ENCODE measurements at regions not wholly inside any gene's neighbourhood (a gene's known extent, or its start where the extent isn't known, plus 50 kb on each side); places are given as distances from the start of the nearest gene placed in this dataset.

DNA sequence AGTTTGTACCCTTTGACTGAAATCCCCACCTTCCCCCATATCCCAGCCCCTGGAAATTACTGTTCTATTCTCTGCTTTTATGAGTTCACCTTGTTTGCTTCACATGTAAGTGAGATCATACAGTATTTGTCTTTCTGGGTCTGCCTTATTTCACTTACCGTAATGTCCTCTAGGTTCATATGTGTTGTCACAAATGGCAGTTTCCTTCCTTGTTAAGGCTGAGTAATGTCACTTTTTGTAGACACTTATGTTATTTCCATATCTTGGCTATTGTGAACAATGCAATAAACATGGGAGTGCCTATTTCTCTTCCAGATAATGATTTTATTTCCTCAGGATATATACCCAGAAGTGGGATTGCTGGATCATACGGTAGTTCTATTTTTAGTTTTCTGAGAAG, 272.3 kb downstream of the MRPS30 start:
- H3K4me1 Mint-ChIP-seq (ENCODE audit: low read depth, unreplicated experiment): no peaks in the 10 kb centered on the region

GRCh38 chr5:45089870-45090269, 281.1 kb downstream of the MRPS30 start:
- no peaks in the 10 kb centered on the region for H3K36me3 ChIP-seq (ENCODE audit: insufficient read depth, low read length)
- no peaks in the 10 kb centered on the region for H3K27me3 Mint-ChIP-seq (ENCODE audit: low read depth, unreplicated experiment)
- no peaks in the 10 kb centered on the region for H3K79me2 ChIP-seq (ENCODE audit: insufficient read depth, low read length)
- no peak overlapping the region for H3K4me3 ChIP-seq (ENCODE audit: insufficient read depth, low read depth, low read length)
- FAIRE-seq (no peak), DNase-seq (ENCODE audit: low read depth) (no peak)
- no peak overlapping the region for H2AFZ ChIP-seq (ENCODE audit: low read depth, low read length)
- H3K4me1 Mint-ChIP-seq (ENCODE audit: low read depth, unreplicated experiment): peaks cover 9% of the 10 kb centered on the region
- H3K27ac Mint-ChIP-seq (ENCODE audit: unreplicated experiment): no peak overlapping the region
- no peaks in the 10 kb centered on the region for H3K4me1 ChIP-seq (ENCODE audit: insufficient read depth, low read length)
- H3K9ac ChIP-seq (ENCODE audit: low read length): no peak overlapping the region
- H3K9me3 Mint-ChIP-seq (ENCODE audit: unreplicated experiment): no peaks in the 10 kb centered on the region
- no peaks in the 10 kb centered on the region for H3K9me3 ChIP-seq (ENCODE audit: insufficient read depth, low read depth, low read length)
- H3K4me3 Mint-ChIP-seq (ENCODE audit: unreplicated experiment): no peak overlapping the region
- H3K27ac ChIP-seq (ENCODE audit: low read depth, low read length): no peak overlapping the region
- TF ChIP-seq EZH2 (IDR thresholded peaks at IDR 0.05; ENCODE audit: insufficient read depth, low read length) (no peak), CTCF (IDR thresholded peaks at IDR 0.05; ENCODE audit: insufficient read depth, low read depth, low read length) (no peak)
- no peaks in the 10 kb centered on the region for H3K27me3 ChIP-seq (ENCODE audit: insufficient read depth, low read length)
- H3K4me2 ChIP-seq (ENCODE audit: low read length): no peak overlapping the region
- H4K20me1 ChIP-seq (ENCODE audit: insufficient read depth, low read length): no peaks in the 10 kb centered on the region
- no peaks in the 10 kb centered on the region for H3K36me3 Mint-ChIP-seq (ENCODE audit: low read depth, unreplicated experiment)

More for the DNA sequence above, 272.3 kb downstream of the MRPS30 start:
- DNase-seq (ENCODE audit: low read depth): no peak
- no peaks in the 10 kb centered on the region for H3K36me3 ChIP-seq (ENCODE audit: insufficient read depth, low read length)
- H3K9ac ChIP-seq (ENCODE audit: low read length): no peak overlapping the region
- TF ChIP-seq EZH2 (IDR thresholded peaks at IDR 0.05; ENCODE audit: insufficient read depth, low read length) (no peak), CTCF (IDR thresholded peaks at IDR 0.05; ENCODE audit: insufficient read depth, low read depth, low read length) (no peak)
- no peak overlapping the region for H2AFZ ChIP-seq (ENCODE audit: low read depth, low read length)
- H3K4me3 ChIP-seq (ENCODE audit: insufficient read depth, low read depth, low read length): no peak overlapping the region
- H3K79me2 ChIP-seq (ENCODE audit: insufficient read depth, low read length): no peaks in the 10 kb centered on the region
- no peaks in the 10 kb centered on the region for H3K9me3 ChIP-seq (ENCODE audit: insufficient read depth, low read depth, low read length)
- no peaks in the 10 kb centered on the region for H3K4me1 ChIP-seq (ENCODE audit: insufficient read depth, low read length)
- no peak for FAIRE-seq
- no peaks in the 10 kb centered on the region for H3K27me3 ChIP-seq (ENCODE audit: insufficient read depth, low read length)
- no peak overlapping the region for H3K27ac ChIP-seq (ENCODE audit: low read depth, low read length)
- Mint-ChIP-seq H3K9me3 (ENCODE audit: unreplicated experiment) (no peaks in the 10 kb centered on the region), H3K36me3 (ENCODE audit: low read depth, unreplicated experiment) (no peaks in the 10 kb centered on the region), H3K27ac (ENCODE audit: unreplicated experiment) (no peak overlapping the region), H3K27me3 (ENCODE audit: low read depth, unreplicated experiment) (no peaks in the 10 kb centered on the region), H3K4me3 (ENCODE audit: unreplicated experiment) (no peak overlapping the region)
- no peaks in the 10 kb centered on the region for H4K20me1 ChIP-seq (ENCODE audit: insufficient read depth, low read length)
- no peak overlapping the region for H3K4me2 ChIP-seq (ENCODE audit: low read length)

DNA sequence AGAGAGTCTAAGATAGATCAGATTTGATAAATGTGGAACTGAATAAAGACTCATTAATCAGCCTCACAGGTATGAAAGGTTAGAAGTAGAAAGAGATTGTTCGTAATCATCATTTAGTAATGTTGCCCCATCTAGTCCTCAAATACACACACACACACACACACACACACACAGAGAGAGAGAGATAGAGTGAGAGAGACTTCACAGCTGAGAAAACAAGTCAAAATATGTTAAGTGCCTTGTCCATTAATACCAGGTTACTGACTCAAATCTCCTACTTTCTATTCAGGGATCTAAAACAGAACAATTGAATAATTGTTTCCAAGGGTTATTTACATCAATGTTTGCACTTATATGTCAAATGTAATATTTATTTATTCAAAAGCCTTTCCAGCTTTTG, 284.6 kb downstream of the MRPS30 start:
- no peaks in the 10 kb centered on the region for H3K36me3 Mint-ChIP-seq (ENCODE audit: low read depth, unreplicated experiment)
- no peak for TF ChIP-seq EZH2 (IDR thresholded peaks at IDR 0.05; ENCODE audit: insufficient read depth, low read length)
- TF ChIP-seq CTCF (IDR thresholded peaks at IDR 0.05; ENCODE audit: insufficient read depth, low read depth, low read length): no peak
- H3K9me3 Mint-ChIP-seq (ENCODE audit: unreplicated experiment): no peaks in the 10 kb centered on the region
- FAIRE-seq (no peak), DNase-seq (ENCODE audit: low read depth) (no peak)
- no peak overlapping the region for H3K27ac ChIP-seq (ENCODE audit: low read depth, low read length)
- H3K27ac Mint-ChIP-seq (ENCODE audit: unreplicated experiment): no peak overlapping the region
- H3K27me3 ChIP-seq (ENCODE audit: insufficient read depth, low read length): no peaks in the 10 kb centered on the region
- no peaks in the 10 kb centered on the region for H3K79me2 ChIP-seq (ENCODE audit: insufficient read depth, low read length)
- no peak overlapping the region for H3K4me3 ChIP-seq (ENCODE audit: insufficient read depth, low read depth, low read length)
- H3K4me1 ChIP-seq (ENCODE audit: insufficient read depth, low read length): no peaks in the 10 kb centered on the region
- H3K9ac ChIP-seq (ENCODE audit: low read length): no peak overlapping the region
- H3K4me2 ChIP-seq (ENCODE audit: low read length): no peak overlapping the region
- H3K27me3 Mint-ChIP-seq (ENCODE audit: low read depth, unreplicated experiment): no peaks in the 10 kb centered on the region
- no peak overlapping the region for H3K4me3 Mint-ChIP-seq (ENCODE audit: unreplicated experiment)
- no peaks in the 10 kb centered on the region for H3K9me3 ChIP-seq (ENCODE audit: insufficient read depth, low read depth, low read length)
- no peaks in the 10 kb centered on the region for H4K20me1 ChIP-seq (ENCODE audit: insufficient read depth, low read length)
- H3K4me1 Mint-ChIP-seq (ENCODE audit: low read depth, unreplicated experiment): peaks cover 11% of the 10 kb centered on the region
- no peaks in the 10 kb centered on the region for H3K36me3 ChIP-seq (ENCODE audit: insufficient read depth, low read length)
- no peak overlapping the region for H2AFZ ChIP-seq (ENCODE audit: low read depth, low read length)

Measured in astrocyte (in vitro differentiated cells and primary cell).